ENCODE measurements at regions not wholly inside any gene's neighbourhood (a gene's known extent, or its start where the extent isn't known, plus 50 kb on each side); places are given as distances from the start of the nearest gene placed in this dataset.

DNA sequence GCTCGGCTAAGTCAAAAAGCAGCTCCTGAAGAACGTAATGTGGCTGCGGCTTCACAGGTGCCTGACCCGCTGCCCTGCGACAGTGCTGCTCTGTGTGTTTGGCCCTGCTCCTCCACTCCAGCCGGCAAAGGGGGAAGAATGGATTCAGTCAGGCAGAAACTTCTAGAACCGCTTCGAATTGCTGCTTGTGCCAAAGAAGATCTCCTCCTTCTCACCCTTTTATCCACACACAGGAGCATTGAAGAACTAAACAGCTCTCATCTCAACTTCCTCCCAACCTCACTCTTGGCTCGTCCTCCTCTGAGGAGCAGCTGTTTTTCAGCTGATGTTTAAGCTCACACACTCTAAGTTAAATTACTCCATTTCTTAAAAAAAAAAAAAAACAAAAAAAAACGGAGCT is 651.4 kb downstream of the INHBA start:
- TF ChIP-seq, protein P1, sequence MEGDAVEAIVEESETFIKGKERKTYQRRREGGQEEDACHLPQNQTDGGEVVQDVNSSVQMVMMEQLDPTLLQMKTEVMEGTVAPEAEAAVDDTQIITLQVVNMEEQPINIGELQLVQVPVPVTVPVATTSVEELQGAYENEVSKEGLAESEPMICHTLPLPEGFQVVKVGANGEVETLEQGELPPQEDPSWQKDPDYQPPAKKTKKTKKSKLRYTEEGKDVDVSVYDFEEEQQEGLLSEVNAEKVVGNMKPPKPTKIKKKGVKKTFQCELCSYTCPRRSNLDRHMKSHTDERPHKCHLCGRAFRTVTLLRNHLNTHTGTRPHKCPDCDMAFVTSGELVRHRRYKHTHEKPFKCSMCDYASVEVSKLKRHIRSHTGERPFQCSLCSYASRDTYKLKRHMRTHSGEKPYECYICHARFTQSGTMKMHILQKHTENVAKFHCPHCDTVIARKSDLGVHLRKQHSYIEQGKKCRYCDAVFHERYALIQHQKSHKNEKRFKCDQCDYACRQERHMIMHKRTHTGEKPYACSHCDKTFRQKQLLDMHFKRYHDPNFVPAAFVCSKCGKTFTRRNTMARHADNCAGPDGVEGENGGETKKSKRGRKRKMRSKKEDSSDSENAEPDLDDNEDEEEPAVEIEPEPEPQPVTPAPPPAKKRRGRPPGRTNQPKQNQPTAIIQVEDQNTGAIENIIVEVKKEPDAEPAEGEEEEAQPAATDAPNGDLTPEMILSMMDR (IDR thresholded peaks at IDR 0.05): no peak
- no peak for TF ChIP-seq POLR2A (IDR thresholded peaks at IDR 0.05)

All from right lobe of liver (tissue), 4 donors.